HCT116 (cell line): ENCODE measurements at regions not wholly inside any gene's neighbourhood (a gene's known extent, or its start where the extent isn't known, plus 50 kb on each side); places are given as distances from the start of the nearest gene placed in this dataset.

Source experiments
- ATAC-seq: fragments of 200-7000 bp; cut with Tn5 transposase; 2 replicates; pipeline ENCODE4 v1.9.1; 2020; ENCODE audit warnings: mild to moderate bottlenecking, moderate library complexity
- BruUV-seq: library from RNA; stranded (reverse); fragments of 400-500 nt; replicated peaks from 2 replicates; lab custom pipeline; 2021; lab: Mats Ljungman, UMichigan
- CTCF ChIA-PET: fragments of 300-600 bp; sonication (Branson Sonifier 250); formaldehyde crosslinking; loops from one replicate; lab custom pipeline; 2021; ENCODE audit warnings: antibody characterized with exemption; lab: Charles Lee
- POLR2A ChIA-PET: fragments of 300-600, 350-600 bp; sonication (Branson Sonifier 250); formaldehyde crosslinking; loops from one replicate; lab custom pipeline; 2021; ENCODE audit warnings: antibody characterized with exemption; lab: Charles Lee
- RAD21 ChIA-PET, 2 experiments: fragments of 300-600 bp; sonication (Branson Sonifier 250); formaldehyde crosslinking; loops; one replicate each; lab custom pipeline; 2023; ENCODE audit warnings: low total read pairs in 2 of 2; ENCODE audit not compliant: uncharacterized antibody in 2 of 2, unreplicated experiment in 2 of 2, low non-redundant PET in 1 of 2; lab: Charles Lee
- DNase-seq: peaks from one replicate; pipeline ENCODE4 v3.0.0-alpha.2; 2010; ENCODE audit warnings: low read depth, low spot score
- H2AFZ ChIP-seq: fragments of 200-600 bp; shearing (Covaris generic), sonication (generic); 2 replicates; pipeline ENCODE4 v1.6.1; 2017; ENCODE audit warnings: low read depth, mixed run types, mixed read lengths, antibody characterized with exemption, low read length; ENCODE audit not compliant: poor library complexity, severe bottlenecking
- H3K27ac ChIP-seq: 2 replicates; pipeline ENCODE4 v1.5.1; 2012; ENCODE audit warnings: low read depth, low read length
- H3K27me3 ChIP-seq: fragments of 200-600 bp; sonication (generic); 2 replicates; pipeline ENCODE4 v1.6.1; 2016; ENCODE audit warnings: mixed run types, low read length, mixed read lengths; ENCODE audit not compliant: insufficient read depth
- H3K36me3 ChIP-seq, 2 experiments: fragments of 200-500 bp in 1 of 2; fragments of 200-600 bp in 1 of 2; sonication (Bioruptor generic) in 1 of 2; sonication (generic) in 1 of 2; 2 replicates each; pipeline versions ENCODE4 v1.5.1 to v1.6.1; 2014 to 2016; ENCODE audit warnings: low read length in 2 of 2, inconsistent platforms in 1 of 2, mixed read lengths in 1 of 2, mixed run types in 1 of 2; ENCODE audit not compliant: insufficient read depth in 2 of 2, control insufficient read depth in 1 of 2
- H3K4me1 ChIP-seq, 2 experiments: fragments of 200-600 bp in 1 of 2; sonication (generic) in 1 of 2; 2 replicates each; pipeline versions ENCODE4 v1.5.1 to v1.6.1; 2012 to 2017; ENCODE audit warnings: low read length in 2 of 2, inconsistent platforms in 1 of 2, mild to moderate bottlenecking in 1 of 2, mixed read lengths in 1 of 2, mixed run types in 1 of 2, moderate library complexity in 1 of 2; ENCODE audit not compliant: insufficient read depth in 2 of 2, control insufficient read depth in 1 of 2
- H3K4me2 ChIP-seq: fragments of 200-600 bp; sonication (generic); 2 replicates; pipeline ENCODE4 v1.6.1; 2017; ENCODE audit warnings: mixed run types, low read length, mixed read lengths
- H3K4me3 ChIP-seq, 2 experiments: fragments of 200-600 bp in 1 of 2; sonication (generic) in 1 of 2; replicated peaks in 1 of 2; 2 replicates each; pipeline ENCODE4 v1.5.1; 2011 to 2016; ENCODE audit warnings: low read length in 2 of 2, control low read depth in 1 of 2, low read depth in 1 of 2, mild to moderate bottlenecking in 1 of 2, mixed read lengths in 1 of 2, mixed run types in 1 of 2
- H3K79me2 ChIP-seq: fragments of 200-600 bp; sonication (generic); 2 replicates; pipeline ENCODE4 v1.6.1; 2017; ENCODE audit warnings: mild to moderate bottlenecking, mixed run types, low read length, moderate library complexity, mixed read lengths; ENCODE audit not compliant: insufficient read depth
- H3K9ac ChIP-seq: fragments of 200-600 bp; sonication (generic); 2 replicates; pipeline ENCODE4 v1.6.1; 2016; ENCODE audit warnings: low read length, mixed read lengths
- H3K9me2 ChIP-seq: fragments of 200-600 bp; sonication (generic), shearing (Covaris generic); 2 replicates; pipeline ENCODE4 v1.6.1; 2017; ENCODE audit warnings: mixed run types, mild to moderate bottlenecking, moderate library complexity; ENCODE audit not compliant: insufficient read depth
- H3K9me3 ChIP-seq, 2 experiments: fragments of 200-500 bp in 1 of 2; fragments of 200-600 bp in 1 of 2; sonication (Bioruptor generic) in 1 of 2; sonication (generic) in 1 of 2; 2 replicates each; pipeline ENCODE4 v1.6.1; 2014 to 2017; ENCODE audit warnings: low read length in 2 of 2, mixed read lengths in 2 of 2, inconsistent platforms in 1 of 2, low read depth in 1 of 2, mild to moderate bottlenecking in 1 of 2, mixed run types in 1 of 2, moderate library complexity in 1 of 2; ENCODE audit not compliant: control insufficient read depth in 1 of 2, insufficient read depth in 1 of 2
- H4K20me1 ChIP-seq: fragments of 200-600 bp; sonication (generic), shearing (Covaris generic); 2 replicates; pipeline ENCODE4 v1.6.1; 2017; ENCODE audit warnings: mixed run types, mild to moderate bottlenecking, moderate library complexity; ENCODE audit not compliant: insufficient read depth
- EGR1 ChIP-seq: IDR thresholded peaks from 2 replicates; pipeline ENCODE4 v1.6.1; 2012; ENCODE audit warnings: low read depth
- ELF1 ChIP-seq: IDR thresholded peaks from 2 replicates; pipeline ENCODE4 v1.6.1; 2012; ENCODE audit warnings: low read depth, borderline replicate concordance
- EZH2 ChIP-seq: fragments of 200-600 bp; sonication (generic); IDR thresholded peaks from 2 replicates; pipeline ENCODE4 v1.6.1; 2017; ENCODE audit warnings: antibody characterized with exemption, mixed run types
- FOSL1 ChIP-seq: IDR thresholded peaks from 2 replicates; pipeline ENCODE4 v1.6.1; 2012; ENCODE audit warnings: low read depth
- JUND ChIP-seq: IDR thresholded peaks from 2 replicates; pipeline ENCODE4 v1.6.1; 2012
- RAD21 ChIP-seq: IDR thresholded peaks from 2 replicates; pipeline ENCODE4 v1.6.1; 2012; ENCODE audit warnings: low read depth, mild to moderate bottlenecking
- TCF7L2 ChIP-seq: IDR thresholded peaks from 2 replicates; pipeline ENCODE4 v1.7.0; 2011; ENCODE audit warnings: borderline replicate concordance, inconsistent platforms; ENCODE audit not compliant: insufficient read depth, insufficient read length; ENCODE audit errors: extremely low read depth
- YY1 ChIP-seq: IDR thresholded peaks from 2 replicates; pipeline ENCODE4 v1.6.1; 2011; ENCODE audit warnings: low read length, low read depth, moderate library complexity, mild to moderate bottlenecking; ENCODE audit not compliant: insufficient replicate concordance; ENCODE audit errors: extremely low read depth
- ZFX ChIP-seq: fragments of 450-650 bp; IDR thresholded peaks from 2 replicates; pipeline ENCODE4 v1.6.1; 2017
- ZNF274 ChIP-seq: fragments of 200-500 bp; sonication (Bioruptor generic); IDR thresholded peaks from 2 replicates; pipeline ENCODE4 v1.6.1; 2014; ENCODE audit warnings: mild to moderate bottlenecking, low read depth, low read length, inconsistent platforms
- intact Hi-C: fragments of 100-400 bp; cut with micrococcal nuclease; formaldehyde crosslinking; loops from 2 replicates; pipeline ENCODE4 v1.10.0; 2022
- TF ChIP-seq, protein P1 (sequence below): IDR thresholded peaks from 2 replicates; pipeline ENCODE4 v1.6.1; 2012
- TF ChIP-seq, protein P2 (sequence below), 3 experiments: fragments of 200-600 bp in 1 of 3; sonication (generic) in 1 of 3; IDR thresholded peaks in 2 of 3; conservative IDR thresholded peaks in 1 of 3; 2 replicates each; pipeline ENCODE4 v1.5.1; 2012 to 2017; ENCODE audit warnings: low read depth in 2 of 3, low read length in 2 of 3, antibody characterized with exemption in 1 of 3, borderline replicate concordance in 1 of 3, control low read depth in 1 of 3, mild to moderate bottlenecking in 1 of 3, mixed read lengths in 1 of 3, mixed run types in 1 of 3, moderate library complexity in 1 of 3; ENCODE audit not compliant: insufficient read depth in 1 of 3
- TF ChIP-seq, protein P3 (sequence below): IDR thresholded peaks from 2 replicates; pipeline ENCODE4 v1.6.1; 2012
- TF ChIP-seq, protein P4 (sequence below): IDR thresholded peaks from 2 replicates; pipeline ENCODE4 v1.6.1; 2011; ENCODE audit warnings: mild to moderate bottlenecking, low read length, moderate library complexity; ENCODE audit not compliant: insufficient replicate concordance; ENCODE audit errors: extremely low read depth

DNA sequence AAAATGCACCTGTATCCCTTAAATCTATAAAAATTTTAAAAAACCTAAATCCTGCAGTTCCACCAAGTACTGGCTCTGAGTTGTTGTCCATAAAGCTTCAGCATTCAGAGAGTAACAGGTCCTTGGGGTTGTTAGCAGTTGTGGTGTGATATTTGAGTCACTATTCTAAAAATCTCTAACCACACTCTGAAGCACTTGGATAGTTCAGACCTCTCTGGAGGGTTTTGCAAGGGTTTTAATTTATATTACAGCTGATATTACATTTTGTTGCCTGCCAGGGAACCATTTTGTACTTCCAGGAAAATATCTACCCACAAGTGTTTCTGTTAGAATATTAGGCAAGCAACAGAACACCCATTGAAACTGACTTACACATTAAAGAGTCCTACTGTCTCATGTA is 255.6 kb downstream of the TBL1XR1 start:
- no TSS peak for BruUV-seq
- no peak for DNase-seq
- no peaks in the 10 kb centered on the region for H3K9me2 ChIP-seq

More for the DNA sequence above, 255.6 kb downstream of the TBL1XR1 start:
- ATAC-seq = no peak
- Histone ChIP-seq H3K9me3 (no peaks in the 10 kb centered on the region), H4K20me1 (no peaks in the 10 kb centered on the region), H3K4me1 (no peaks in the 10 kb centered on the region), H3K36me3 (no peaks in the 10 kb centered on the region), H3K9ac (no peak overlapping the region), H3K4me3 (no peak overlapping the region), H3K27me3 (no peaks in the 10 kb centered on the region), H2AFZ (no peak overlapping the region), H3K27ac (no peak overlapping the region), H3K4me2 (no peak overlapping the region), H3K79me2 (no peaks in the 10 kb centered on the region)
- ChIA-PET RAD21 (no interaction called here), POLR2A (no interaction called here), CTCF (interaction anchor here (1.3 kb wide), 1 partner anchor 427 kb away, joined by 5 read pairs; no protein-coding TSS in a partner anchor)
- intact Hi-C loops = no loop called here
- no peak for TF ChIP-seq JUND
- TF ChIP-seq EZH2 = no peak
- no peak for TF ChIP-seq ELF1
- TF ChIP-seq, protein P1, sequence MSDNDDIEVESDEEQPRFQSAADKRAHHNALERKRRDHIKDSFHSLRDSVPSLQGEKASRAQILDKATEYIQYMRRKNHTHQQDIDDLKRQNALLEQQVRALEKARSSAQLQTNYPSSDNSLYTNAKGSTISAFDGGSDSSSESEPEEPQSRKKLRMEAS = no peak
- TF ChIP-seq, protein P2, sequence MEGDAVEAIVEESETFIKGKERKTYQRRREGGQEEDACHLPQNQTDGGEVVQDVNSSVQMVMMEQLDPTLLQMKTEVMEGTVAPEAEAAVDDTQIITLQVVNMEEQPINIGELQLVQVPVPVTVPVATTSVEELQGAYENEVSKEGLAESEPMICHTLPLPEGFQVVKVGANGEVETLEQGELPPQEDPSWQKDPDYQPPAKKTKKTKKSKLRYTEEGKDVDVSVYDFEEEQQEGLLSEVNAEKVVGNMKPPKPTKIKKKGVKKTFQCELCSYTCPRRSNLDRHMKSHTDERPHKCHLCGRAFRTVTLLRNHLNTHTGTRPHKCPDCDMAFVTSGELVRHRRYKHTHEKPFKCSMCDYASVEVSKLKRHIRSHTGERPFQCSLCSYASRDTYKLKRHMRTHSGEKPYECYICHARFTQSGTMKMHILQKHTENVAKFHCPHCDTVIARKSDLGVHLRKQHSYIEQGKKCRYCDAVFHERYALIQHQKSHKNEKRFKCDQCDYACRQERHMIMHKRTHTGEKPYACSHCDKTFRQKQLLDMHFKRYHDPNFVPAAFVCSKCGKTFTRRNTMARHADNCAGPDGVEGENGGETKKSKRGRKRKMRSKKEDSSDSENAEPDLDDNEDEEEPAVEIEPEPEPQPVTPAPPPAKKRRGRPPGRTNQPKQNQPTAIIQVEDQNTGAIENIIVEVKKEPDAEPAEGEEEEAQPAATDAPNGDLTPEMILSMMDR (IDR thresholded peaks at IDR 0.05 in 2 of 3, conservative IDR thresholded peaks at IDR 0.05 in 1 of 3; ENCODE audit: borderline replicate concordance in 1 of 3, insufficient read depth in 1 of 3, low read depth in 2 of 3, low read length in 2 of 3) = no peak
- no peak for TF ChIP-seq ZNF274
- TF ChIP-seq, protein P3, sequence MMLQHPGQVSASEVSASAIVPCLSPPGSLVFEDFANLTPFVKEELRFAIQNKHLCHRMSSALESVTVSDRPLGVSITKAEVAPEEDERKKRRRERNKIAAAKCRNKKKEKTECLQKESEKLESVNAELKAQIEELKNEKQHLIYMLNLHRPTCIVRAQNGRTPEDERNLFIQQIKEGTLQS = no peak
- no peak for TF ChIP-seq RAD21
- no peak for TF ChIP-seq FOSL1
- TF ChIP-seq, protein P4, sequence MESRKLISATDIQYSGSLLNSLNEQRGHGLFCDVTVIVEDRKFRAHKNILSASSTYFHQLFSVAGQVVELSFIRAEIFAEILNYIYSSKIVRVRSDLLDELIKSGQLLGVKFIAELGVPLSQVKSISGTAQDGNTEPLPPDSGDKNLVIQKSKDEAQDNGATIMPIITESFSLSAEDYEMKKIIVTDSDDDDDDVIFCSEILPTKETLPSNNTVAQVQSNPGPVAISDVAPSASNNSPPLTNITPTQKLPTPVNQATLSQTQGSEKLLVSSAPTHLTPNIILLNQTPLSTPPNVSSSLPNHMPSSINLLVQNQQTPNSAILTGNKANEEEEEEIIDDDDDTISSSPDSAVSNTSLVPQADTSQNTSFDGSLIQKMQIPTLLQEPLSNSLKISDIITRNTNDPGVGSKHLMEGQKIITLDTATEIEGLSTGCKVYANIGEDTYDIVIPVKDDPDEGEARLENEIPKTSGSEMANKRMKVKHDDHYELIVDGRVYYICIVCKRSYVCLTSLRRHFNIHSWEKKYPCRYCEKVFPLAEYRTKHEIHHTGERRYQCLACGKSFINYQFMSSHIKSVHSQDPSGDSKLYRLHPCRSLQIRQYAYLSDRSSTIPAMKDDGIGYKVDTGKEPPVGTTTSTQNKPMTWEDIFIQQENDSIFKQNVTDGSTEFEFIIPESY = no peak
- no peak for TF ChIP-seq TCF7L2
- TF ChIP-seq EGR1 = no peak
- TF ChIP-seq YY1 = no peak
- TF ChIP-seq ZFX = no peak
